Dermis microvascular lymphatic vessel endothelial cell (primary cell): ENCODE measurements at regions not wholly inside any gene's neighbourhood (a gene's known extent, or its start where the extent isn't known, plus 50 kb on each side); places are given as distances from the start of the nearest gene placed in this dataset.
"Not testable (repeated sequence)": the region's sequence is repeated elsewhere in the genome, so short reads cannot be mapped to it uniquely, and the experiment has no call there.

ENCODE experiments used
- DNase-seq, 2 donors: peaks; one replicate each; pipeline versions ENCODE4 v3.0.0 to v3.0.0-alpha.2; 2010; ENCODE audit warnings: low read depth in 2 of 2

GRCh38 chr4:63302078-63302477, 1107.2 kb downstream of the TECRL start:
- DNase-seq: no peak

GRCh38 chr4:63296773-63297172, 1112.5 kb downstream of the TECRL start:
- no peak for DNase-seq

DNA sequence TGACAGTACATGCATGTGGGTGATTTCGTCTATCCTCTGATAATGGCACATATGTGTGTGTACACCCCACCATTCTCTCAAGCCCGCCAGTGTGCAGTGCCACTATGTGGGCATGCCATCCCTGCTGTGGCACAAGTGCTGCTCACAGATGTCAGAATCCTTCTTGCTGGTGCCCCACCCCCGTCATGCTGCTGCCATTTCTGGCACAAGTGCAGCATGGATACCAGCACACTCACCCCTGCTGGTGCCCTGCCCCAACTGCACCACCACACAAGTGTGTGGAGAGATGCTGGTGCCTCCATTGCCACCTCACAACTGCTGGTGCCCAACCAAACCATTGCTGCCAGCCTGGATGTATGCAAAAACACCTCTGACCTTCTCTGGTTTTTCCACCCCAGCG, 1133.8 kb downstream of the TECRL start:
- DNase-seq: no peak

- DNase-seq: no peak
Measured at GRCh38 chr4:63269156-63269555, 1140.1 kb downstream of the TECRL start.

DNA sequence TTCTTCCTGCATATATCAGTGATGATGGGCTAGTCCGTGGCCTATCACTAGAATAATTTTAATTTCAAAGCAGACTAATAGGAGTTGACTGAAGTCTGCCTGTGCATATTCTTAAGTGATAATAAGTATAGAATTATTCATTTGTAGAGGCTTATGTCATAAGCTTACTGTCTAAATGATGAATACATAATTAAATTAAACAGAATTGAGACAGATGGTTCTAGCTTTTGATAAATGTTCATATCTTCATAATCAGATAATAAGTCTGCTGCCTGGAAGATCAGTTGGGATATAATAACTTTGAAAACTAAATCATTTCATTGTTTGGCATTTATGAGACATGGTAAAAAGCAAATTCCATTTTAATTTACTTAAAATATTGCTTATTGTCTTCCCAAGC, 1175.6 kb downstream of the TECRL start:
- DNase-seq: no peak

DNA sequence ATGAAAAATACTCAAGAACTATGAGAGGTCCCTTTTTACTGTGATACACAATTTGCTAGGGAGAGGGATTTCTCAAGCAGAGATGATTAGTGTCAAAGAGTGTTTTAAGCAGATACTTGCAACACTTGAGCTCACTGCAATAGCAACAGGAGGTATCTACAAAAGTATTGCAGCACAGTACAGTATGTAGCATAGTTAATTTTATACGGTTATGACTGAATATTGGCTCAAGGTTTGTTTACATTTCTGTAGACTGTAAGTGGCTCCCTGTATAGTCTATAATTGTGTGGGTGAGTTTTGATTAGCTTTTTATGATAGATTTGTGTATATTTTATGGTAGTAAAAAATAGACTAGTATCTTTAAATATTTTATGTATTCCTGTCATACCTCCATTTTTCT, 1177.2 kb downstream of the TECRL start:
- no peak for DNase-seq

GRCh38 chr4:63226229-63226628, 1183.0 kb downstream of the TECRL start:
- DNase-seq: no peak

DNA sequence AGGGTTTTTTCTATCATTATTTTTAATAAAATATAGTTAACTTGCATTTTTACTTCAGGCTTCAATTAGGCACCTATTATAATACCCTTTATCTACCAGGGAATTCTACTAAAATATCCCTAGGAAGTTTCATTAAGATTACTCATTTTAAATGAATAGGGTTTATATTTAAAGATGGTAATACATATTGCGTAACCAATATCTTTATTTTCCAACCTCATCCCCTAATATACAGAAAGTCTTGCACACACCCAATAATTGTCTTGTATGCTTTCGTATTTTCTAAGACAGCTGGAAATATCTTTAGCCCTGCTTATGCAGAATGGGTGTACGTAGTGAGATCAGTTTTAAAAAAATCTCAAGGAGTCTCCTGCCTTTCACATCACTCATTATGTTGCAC, 1186.8 kb downstream of the TECRL start:
- no peak for DNase-seq

DNA sequence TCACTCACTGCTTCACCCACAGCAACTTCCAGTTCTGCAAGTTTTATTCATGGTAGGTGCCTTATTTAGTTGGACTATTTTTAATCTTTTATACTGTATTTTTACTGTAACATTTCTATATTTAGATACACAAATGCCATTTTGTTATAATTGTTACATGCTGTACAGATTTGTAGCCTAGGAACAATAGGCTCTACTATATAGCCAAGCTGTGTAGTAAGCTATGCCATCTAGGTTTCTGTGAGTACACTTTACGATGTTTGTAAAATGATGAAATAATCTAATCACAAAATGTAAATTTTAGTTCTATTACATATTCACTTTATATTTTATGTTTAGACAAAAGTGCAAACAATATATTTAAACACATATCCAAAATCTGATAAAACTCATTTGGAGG, 1187.8 kb downstream of the TECRL start:
- DNase-seq: no peak

GRCh38 chr4:63218856-63219255, 1190.4 kb downstream of the TECRL start:
- no peak for DNase-seq

GRCh38 chr4:63214076-63214475, 1195.2 kb downstream of the TECRL start:
- no peak for DNase-seq

- no peak for DNase-seq
Measured at GRCh38 chr4:63211776-63212479, 1197.3 kb downstream of the TECRL start.

DNA sequence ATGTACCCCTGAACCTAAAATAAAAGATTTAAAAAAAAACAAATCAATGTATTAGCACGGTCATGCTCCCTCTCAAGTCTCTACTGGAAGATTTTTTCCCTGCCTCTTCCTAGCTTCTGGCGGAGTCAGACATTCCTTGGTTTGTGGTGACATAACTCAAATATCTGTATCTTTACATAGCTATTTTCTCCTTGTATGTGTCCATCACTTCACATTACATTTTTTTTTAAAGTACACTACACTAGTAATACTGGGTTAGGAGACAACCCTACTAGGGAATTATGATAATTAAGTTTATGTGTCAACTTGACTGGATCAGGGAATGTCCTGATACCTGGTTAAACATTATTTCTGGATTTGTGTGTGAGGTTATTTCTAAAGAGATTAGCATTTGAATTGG, 1197.9 kb downstream of the TECRL start:
- DNase-seq: no peak

DNA sequence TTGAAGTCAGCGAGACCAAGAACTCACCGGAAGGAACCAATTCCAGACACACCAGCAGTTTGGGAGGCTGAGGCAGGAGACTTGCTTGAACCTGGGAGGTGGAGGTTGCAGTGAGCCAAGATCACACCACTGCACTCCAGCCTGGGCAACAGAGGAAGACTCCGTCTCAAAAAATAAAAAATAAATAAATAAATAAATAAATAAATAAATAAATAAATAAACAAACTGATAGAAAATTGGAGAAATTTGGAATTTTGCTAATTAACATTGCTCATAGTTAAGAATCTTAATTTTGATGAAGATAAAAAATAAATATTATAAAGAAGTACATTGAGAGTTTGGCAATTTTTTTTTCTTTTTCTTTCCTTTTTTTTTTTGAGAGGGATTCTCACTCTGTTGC, 1216.2 kb downstream of the TECRL start:
- DNase-seq: not testable (repeated sequence)

DNA sequence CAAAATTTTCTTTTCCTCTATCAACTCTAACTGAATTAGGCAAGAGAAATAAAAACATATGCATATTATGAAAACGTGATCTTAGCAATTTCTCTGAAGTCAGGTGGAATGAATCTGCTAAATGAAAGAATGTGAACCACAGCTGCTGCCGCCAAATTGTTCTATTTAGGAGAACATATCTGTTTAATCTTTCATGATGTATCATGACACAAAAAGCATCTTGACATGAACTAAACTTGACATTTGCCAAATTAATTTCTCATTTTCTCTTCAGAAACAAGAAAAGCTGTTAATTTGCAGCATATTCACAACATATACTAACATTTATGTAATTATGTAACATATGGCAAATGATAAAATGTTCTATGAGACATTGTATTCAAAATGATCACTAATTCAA, 1237.9 kb downstream of the TECRL start:
- no peak for DNase-seq

DNA sequence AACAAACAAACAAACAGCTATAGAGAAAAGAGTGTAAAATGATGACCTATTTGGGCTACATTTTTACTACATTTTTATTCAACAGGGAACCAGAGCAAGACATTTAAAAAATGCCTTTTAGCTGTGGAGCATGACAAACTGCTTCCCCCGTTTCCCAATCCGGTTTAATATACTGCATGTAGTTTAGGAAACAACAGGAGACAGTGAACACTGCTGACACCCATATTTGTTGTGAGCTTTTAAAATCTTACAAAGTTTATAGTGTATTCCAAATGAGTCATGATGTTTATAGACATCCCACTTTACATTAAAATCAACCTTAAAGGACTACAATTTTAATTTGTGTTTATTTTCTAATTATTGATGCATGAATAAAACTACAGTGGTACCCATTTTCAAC, 1238.3 kb downstream of the TECRL start:
- DNase-seq: no peak

- DNase-seq: no peak
Measured at GRCh38 chr4:63169836-63170235, 1239.4 kb downstream of the TECRL start.

GRCh38 chr4:63155561-63155960, 1253.7 kb downstream of the TECRL start:
- DNase-seq: no peak

DNA sequence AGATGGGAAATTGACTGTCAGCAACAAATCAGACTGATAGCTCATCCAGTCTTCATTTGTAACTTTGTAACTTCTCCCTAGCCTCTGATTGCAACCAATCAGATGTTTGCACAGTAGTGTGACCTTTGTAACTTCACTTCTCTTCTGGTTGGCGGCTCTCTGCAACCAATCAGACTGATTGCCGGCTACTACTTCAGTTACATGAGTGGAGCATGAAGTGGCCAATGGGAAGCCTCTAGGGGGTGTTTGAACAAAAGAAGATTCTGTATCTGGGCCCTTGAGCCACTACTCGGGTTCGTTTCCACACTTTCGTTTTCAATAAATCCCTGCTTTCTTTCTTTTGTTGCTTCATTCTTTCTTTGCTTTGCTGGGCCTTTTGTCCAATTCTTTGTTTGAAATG, 1285.8 kb downstream of the TECRL start:
- DNase-seq: no peak

DNA sequence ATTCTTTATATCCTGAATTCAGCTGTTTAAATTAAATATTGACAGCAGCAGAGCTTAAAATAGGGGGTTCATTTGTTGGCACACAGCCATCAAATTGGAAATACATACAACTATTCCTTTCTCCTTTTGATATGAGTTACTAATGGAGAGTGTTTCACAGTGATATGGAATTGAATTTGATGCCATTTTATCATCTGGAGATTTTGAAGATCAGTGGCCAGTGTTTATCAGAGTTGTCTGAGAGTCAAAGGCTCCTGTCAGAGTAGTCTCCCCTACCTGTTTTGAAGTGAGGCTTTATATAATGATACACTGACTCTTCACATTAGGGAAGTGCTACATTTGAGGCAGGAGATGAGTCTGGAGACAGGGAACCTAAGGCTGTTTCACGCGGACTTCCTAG, 1286.3 kb downstream of the TECRL start:
- DNase-seq: no peak

DNA sequence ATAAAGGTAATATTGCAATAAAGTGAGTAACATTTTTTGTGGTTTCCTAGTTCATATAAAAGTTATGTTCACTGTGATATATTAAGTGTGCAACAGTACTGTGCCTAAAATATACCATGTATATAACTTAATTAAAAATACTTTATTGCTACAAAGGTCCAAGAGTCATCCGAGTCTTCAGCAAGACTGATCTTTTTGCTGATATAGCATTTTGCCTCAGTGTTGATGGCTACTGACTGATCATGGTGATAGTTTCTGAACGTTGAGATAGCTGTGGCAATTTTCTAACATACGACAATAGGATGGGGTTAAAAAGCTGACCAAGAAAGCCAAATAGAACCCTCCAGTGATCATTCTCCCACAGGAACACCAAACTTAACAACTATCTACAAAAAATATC, 1302.7 kb downstream of the TECRL start:
- DNase-seq: no peak

DNA sequence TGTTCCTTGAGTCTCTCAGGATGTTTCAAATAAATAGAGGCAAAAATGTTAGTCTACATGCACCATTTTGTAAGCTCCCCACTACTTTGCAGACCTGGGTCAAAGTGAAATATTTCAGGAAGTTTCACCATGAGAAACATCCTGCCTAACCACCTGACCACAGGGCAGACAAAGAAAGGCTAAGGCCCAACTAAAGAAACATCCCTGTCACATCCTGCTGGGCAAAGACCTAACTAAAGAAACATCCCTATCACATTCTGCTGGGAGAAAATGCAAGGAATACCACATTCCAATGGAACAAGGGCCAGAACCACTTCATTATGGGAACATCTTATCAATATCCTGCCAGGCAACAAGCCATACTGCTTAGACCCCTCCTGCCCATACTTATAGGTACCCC, 1303.4 kb downstream of the TECRL start:
- no peak for DNase-seq

DNA sequence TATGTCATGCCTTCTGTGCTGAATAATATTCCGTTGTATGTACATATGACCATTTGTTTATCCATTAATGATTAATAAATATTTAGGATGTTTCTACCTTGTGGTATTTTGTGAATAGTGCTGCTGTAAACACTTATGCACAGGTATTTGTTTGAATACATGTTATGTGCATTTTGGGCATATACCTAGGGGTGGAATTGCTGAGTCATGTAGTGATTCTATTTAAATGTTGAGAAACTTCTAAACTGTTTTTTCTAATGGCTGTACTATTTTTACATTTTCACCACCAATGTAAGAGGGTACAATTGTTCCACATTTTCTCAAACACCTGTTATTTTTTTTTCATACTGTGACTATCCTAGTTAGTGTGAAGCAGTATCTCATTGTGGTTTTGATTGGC, 1318.6 kb downstream of the TECRL start:
- no peak for DNase-seq

DNA sequence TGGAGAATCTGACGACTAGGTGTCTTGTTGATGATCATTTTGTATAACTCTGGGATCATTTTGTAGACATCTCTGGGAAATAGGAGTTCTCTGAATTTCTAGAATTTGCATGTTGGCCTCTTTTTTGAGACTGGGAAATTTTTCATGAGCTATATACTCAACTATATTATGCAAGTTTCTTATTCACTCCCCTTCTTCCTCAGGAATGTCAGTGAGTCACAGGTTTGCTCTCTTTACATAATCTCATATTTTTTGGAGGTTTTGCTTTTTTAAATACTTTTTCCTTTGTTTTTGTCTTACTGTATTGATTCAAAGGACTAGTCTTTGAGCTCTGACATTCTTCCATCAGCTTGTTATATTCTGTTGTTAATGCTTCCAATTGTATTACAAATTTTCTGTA, 1324.2 kb downstream of the TECRL start:
- DNase-seq: no peak
